ENCODE measurements at regions not wholly inside any gene's neighbourhood (a gene's known extent, or its start where the extent isn't known, plus 50 kb on each side); places are given as distances from the start of the nearest gene placed in this dataset.

- H3F3A ChIP-seq (ENCODE audit: insufficient read depth, low read length): no peaks in the 10 kb centered on the region
- no peaks in the 10 kb centered on the region for H3K9me3 ChIP-seq (ENCODE audit: low read length)
- H2AFZ ChIP-seq (ENCODE audit: low read length): no peak overlapping the region
- no peaks in the 10 kb centered on the region for H3K4me1 ChIP-seq (ENCODE audit: insufficient read depth, low read length, severe bottlenecking)
- no peaks in the 10 kb centered on the region for H3K36me3 ChIP-seq (ENCODE audit: insufficient read depth, low read length)
- H3K4me2 ChIP-seq (ENCODE audit: low read length): no peak overlapping the region
- H3K4me3 ChIP-seq (ENCODE audit: low read depth, low read length, poor library complexity, severe bottlenecking): no peak overlapping the region
- H3K9ac ChIP-seq (ENCODE audit: low read length): no peak overlapping the region
- H3K9me2 ChIP-seq (ENCODE audit: low read depth, low read length): no peaks in the 10 kb centered on the region
- H4K20me1 ChIP-seq (ENCODE audit: insufficient read depth, low read length): no peaks in the 10 kb centered on the region
- H3K79me2 ChIP-seq (ENCODE audit: insufficient read depth, low read length): no peaks in the 10 kb centered on the region
- no peak overlapping the region for H3K27ac ChIP-seq (ENCODE audit: low read depth, low read length, poor library complexity, severe bottlenecking)
- TF ChIP-seq, protein P1, sequence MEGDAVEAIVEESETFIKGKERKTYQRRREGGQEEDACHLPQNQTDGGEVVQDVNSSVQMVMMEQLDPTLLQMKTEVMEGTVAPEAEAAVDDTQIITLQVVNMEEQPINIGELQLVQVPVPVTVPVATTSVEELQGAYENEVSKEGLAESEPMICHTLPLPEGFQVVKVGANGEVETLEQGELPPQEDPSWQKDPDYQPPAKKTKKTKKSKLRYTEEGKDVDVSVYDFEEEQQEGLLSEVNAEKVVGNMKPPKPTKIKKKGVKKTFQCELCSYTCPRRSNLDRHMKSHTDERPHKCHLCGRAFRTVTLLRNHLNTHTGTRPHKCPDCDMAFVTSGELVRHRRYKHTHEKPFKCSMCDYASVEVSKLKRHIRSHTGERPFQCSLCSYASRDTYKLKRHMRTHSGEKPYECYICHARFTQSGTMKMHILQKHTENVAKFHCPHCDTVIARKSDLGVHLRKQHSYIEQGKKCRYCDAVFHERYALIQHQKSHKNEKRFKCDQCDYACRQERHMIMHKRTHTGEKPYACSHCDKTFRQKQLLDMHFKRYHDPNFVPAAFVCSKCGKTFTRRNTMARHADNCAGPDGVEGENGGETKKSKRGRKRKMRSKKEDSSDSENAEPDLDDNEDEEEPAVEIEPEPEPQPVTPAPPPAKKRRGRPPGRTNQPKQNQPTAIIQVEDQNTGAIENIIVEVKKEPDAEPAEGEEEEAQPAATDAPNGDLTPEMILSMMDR (IDR thresholded peaks at IDR 0.05; ENCODE audit: low read length): no peak
- TF ChIP-seq EZH2 (IDR thresholded peaks at IDR 0.05; ENCODE audit: borderline replicate concordance, low read length): no peak
- no peaks in the 10 kb centered on the region for H3K27me3 ChIP-seq (ENCODE audit: insufficient read depth, low read length)
These were observed 156.1 kb downstream of the NXNL2 start for GRCh38 chr9:88691091-88691490.

GRCh38 chr9:88691811-88692210, 156.8 kb downstream of the NXNL2 start:
- no peaks in the 10 kb centered on the region for H3K79me2 ChIP-seq (ENCODE audit: insufficient read depth, low read length)
- H3K9me3 ChIP-seq (ENCODE audit: low read length): no peaks in the 10 kb centered on the region
- H3K27ac ChIP-seq (ENCODE audit: low read depth, low read length, poor library complexity, severe bottlenecking): no peak overlapping the region
- no peaks in the 10 kb centered on the region for H3K27me3 ChIP-seq (ENCODE audit: insufficient read depth, low read length)
- H3K4me2 ChIP-seq (ENCODE audit: low read length): no peak overlapping the region
- no peak overlapping the region for H3K9ac ChIP-seq (ENCODE audit: low read length)
- H4K20me1 ChIP-seq (ENCODE audit: insufficient read depth, low read length): no peaks in the 10 kb centered on the region
- H3K36me3 ChIP-seq (ENCODE audit: insufficient read depth, low read length): no peaks in the 10 kb centered on the region
- H3F3A ChIP-seq (ENCODE audit: insufficient read depth, low read length): no peaks in the 10 kb centered on the region
- TF ChIP-seq EZH2 (IDR thresholded peaks at IDR 0.05; ENCODE audit: borderline replicate concordance, low read length): no peak
- TF ChIP-seq, protein P1 (IDR thresholded peaks at IDR 0.05; ENCODE audit: low read length): no peak
- H3K4me1 ChIP-seq (ENCODE audit: insufficient read depth, low read length, severe bottlenecking): no peaks in the 10 kb centered on the region
- H2AFZ ChIP-seq (ENCODE audit: low read length): no peak overlapping the region
- H3K9me2 ChIP-seq (ENCODE audit: low read depth, low read length): no peaks in the 10 kb centered on the region
- no peak overlapping the region for H3K4me3 ChIP-seq (ENCODE audit: low read depth, low read length, poor library complexity, severe bottlenecking)

GRCh38 chr9:88692827-88693226, 157.8 kb downstream of the NXNL2 start:
- no peaks in the 10 kb centered on the region for H3K4me1 ChIP-seq (ENCODE audit: insufficient read depth, low read length, severe bottlenecking)
- H3K36me3 ChIP-seq (ENCODE audit: insufficient read depth, low read length): no peaks in the 10 kb centered on the region
- no peaks in the 10 kb centered on the region for H3K79me2 ChIP-seq (ENCODE audit: insufficient read depth, low read length)
- no peak overlapping the region for H3K9ac ChIP-seq (ENCODE audit: low read length)
- no peaks in the 10 kb centered on the region for H3K9me3 ChIP-seq (ENCODE audit: low read length)
- no peaks in the 10 kb centered on the region for H4K20me1 ChIP-seq (ENCODE audit: insufficient read depth, low read length)
- TF ChIP-seq EZH2 (IDR thresholded peaks at IDR 0.05; ENCODE audit: borderline replicate concordance, low read length): no peak
- TF ChIP-seq, protein P1 (IDR thresholded peaks at IDR 0.05; ENCODE audit: low read length): no peak
- peaks cover 8% of the 10 kb centered on the region; the same call in 1 of the 2 replicates for H3K27me3 ChIP-seq (ENCODE audit: insufficient read depth, low read length)
- no peaks in the 10 kb centered on the region for H3K9me2 ChIP-seq (ENCODE audit: low read depth, low read length)
- H2AFZ ChIP-seq (ENCODE audit: low read length): no peak overlapping the region
- H3K27ac ChIP-seq (ENCODE audit: low read depth, low read length, poor library complexity, severe bottlenecking): no peak overlapping the region
- no peak overlapping the region for H3K4me3 ChIP-seq (ENCODE audit: low read depth, low read length, poor library complexity, severe bottlenecking)
- H3F3A ChIP-seq (ENCODE audit: insufficient read depth, low read length): no peaks in the 10 kb centered on the region
- no peak overlapping the region for H3K4me2 ChIP-seq (ENCODE audit: low read length)

Measured in OCI-LY1 (cell line).